Progenitor cell of endocrine pancreas (in vitro differentiated cells): ENCODE measurements at regions not wholly inside any gene's neighbourhood (a gene's known extent, or its start where the extent isn't known, plus 50 kb on each side); places are given as distances from the start of the nearest gene placed in this dataset.

Experiments used
- DNase-seq: peaks from one replicate; pipeline ENCODE4 v3.0.0; 2021; ENCODE audit warnings: low spot score; ENCODE audit not compliant: unreplicated experiment
- H3K27ac Mint-ChIP-seq: 2 replicates; pipeline ENCODE4 v1.8.0; 2021; ENCODE audit warnings: mild to moderate bottlenecking, moderate library complexity, mixed read lengths
- H3K27me3 Mint-ChIP-seq: 2 replicates; pipeline ENCODE4 v1.8.0; 2021; ENCODE audit warnings: mixed read lengths
- H3K36me3 Mint-ChIP-seq: 2 replicates; pipeline ENCODE4 v1.8.0; 2022; ENCODE audit warnings: mixed read lengths; ENCODE audit not compliant: insufficient read depth
- H3K4me1 Mint-ChIP-seq: 2 replicates; pipeline ENCODE4 v1.8.0; 2021; ENCODE audit warnings: low read depth, mixed read lengths
- H3K4me3 Mint-ChIP-seq: 2 replicates; pipeline ENCODE4 v1.8.0; 2021; ENCODE audit warnings: low read depth, mild to moderate bottlenecking, moderate library complexity, mixed read lengths
- H3K9me3 Mint-ChIP-seq: 2 replicates; pipeline ENCODE4 v1.8.0; 2021; ENCODE audit warnings: low read depth, mixed read lengths
- CTCF ChIP-seq: fragments of 200-600 bp; sonication (generic); IDR thresholded peaks from one replicate; pipeline ENCODE4 v1.5.0; 2021; ENCODE audit warnings: antibody characterized with exemption, mild to moderate bottlenecking; ENCODE audit not compliant: unreplicated experiment

GRCh38 chr17:71914042-71914441 is 206.8 kb upstream of the SOX9 start:
- H3K4me3 Mint-ChIP-seq: no peak overlapping the region
- H3K36me3 Mint-ChIP-seq: no peaks in the 10 kb centered on the region
- no peaks in the 10 kb centered on the region for H3K27me3 Mint-ChIP-seq
- no peaks in the 10 kb centered on the region for H3K9me3 Mint-ChIP-seq
- H3K4me1 Mint-ChIP-seq: peaks cover 2% of the 10 kb centered on the region
- no peak for DNase-seq
- no peak for TF ChIP-seq CTCF
- H3K27ac Mint-ChIP-seq: no peak overlapping the region

- Mint-ChIP-seq H3K36me3 (no peaks in the 10 kb centered on the region), H3K9me3 (no peaks in the 10 kb centered on the region), H3K27me3 (no peaks in the 10 kb centered on the region), H3K27ac (no peak overlapping the region), H3K4me3 (no peak overlapping the region), H3K4me1 (peaks cover 2% of the 10 kb centered on the region)
- TF ChIP-seq CTCF: no peak
- no peak for DNase-seq
Observed at GRCh38 chr17:71914812-71915211, 206.0 kb upstream of the SOX9 start.

GRCh38 chr17:71917715-71918114 is 203.1 kb upstream of the SOX9 start:
- no peak for DNase-seq
- TF ChIP-seq CTCF: no peak
- Mint-ChIP-seq H3K4me3 (no peak overlapping the region), H3K4me1 (peaks cover 6% of the 10 kb centered on the region), H3K9me3 (no peaks in the 10 kb centered on the region), H3K27me3 (no peaks in the 10 kb centered on the region), H3K36me3 (no peaks in the 10 kb centered on the region), H3K27ac (no peak overlapping the region)

GRCh38 chr17:71919186-71919585 is 201.6 kb upstream of the SOX9 start:
- Mint-ChIP-seq H3K27me3 (no peaks in the 10 kb centered on the region), H3K36me3 (no peaks in the 10 kb centered on the region), H3K4me1 (peaks cover 6% of the 10 kb centered on the region), H3K27ac (no peak overlapping the region), H3K9me3 (no peaks in the 10 kb centered on the region), H3K4me3 (no peak overlapping the region)
- no peak for DNase-seq
- TF ChIP-seq CTCF: no peak

GRCh38 chr17:71919896-71920295 is 200.9 kb upstream of the SOX9 start:
- no peaks in the 10 kb centered on the region for H3K9me3 Mint-ChIP-seq
- no peak for TF ChIP-seq CTCF
- no peak for DNase-seq
- H3K4me3 Mint-ChIP-seq: no peak overlapping the region
- H3K27me3 Mint-ChIP-seq: no peaks in the 10 kb centered on the region
- no peak overlapping the region for H3K27ac Mint-ChIP-seq
- peaks cover 6% of the 10 kb centered on the region for H3K4me1 Mint-ChIP-seq
- no peaks in the 10 kb centered on the region for H3K36me3 Mint-ChIP-seq
